AG04450 (cell line): ENCODE measurements at regions not wholly inside any gene's neighbourhood (a gene's known extent, or its start where the extent isn't known, plus 50 kb on each side); places are given as distances from the start of the nearest gene placed in this dataset.

Experiments used
- CTCF ChIA-PET: fragments of 300-600, 350-600 bp; formaldehyde crosslinking; extraction: SDS; loops from one replicate; lab custom pipeline; 2022; ENCODE audit warnings: antibody characterized with exemption, inconsistent platforms; lab: Charles Lee
- POLR2A ChIA-PET: fragments of 350-600 bp; formaldehyde crosslinking; extraction: SDS; loops from one replicate; lab custom pipeline; 2021; ENCODE audit warnings: antibody characterized with exemption, inconsistent platforms; lab: Yijun Ruan, JAX
- DNase-seq: peaks from one replicate; pipeline ENCODE4 v3.0.0-alpha.2; 2011; ENCODE audit warnings: low read depth, low spot score
- H3K27ac ChIP-seq: one replicate; pipeline ENCODE4 v1.5.1; 2012; ENCODE audit warnings: low read depth, low read length, control low read depth
- H3K27me3 ChIP-seq: one replicate; pipeline ENCODE4 v1.6.0; 2012; ENCODE audit warnings: low read length; ENCODE audit not compliant: control insufficient read depth, insufficient read depth
- H3K4me3 ChIP-seq: 2 replicates; pipeline ENCODE4 v1.5.1; 2011; ENCODE audit warnings: mild to moderate bottlenecking, low read depth, low read length, control low read depth
- H3K9me3 ChIP-seq: 2 replicates; pipeline ENCODE4 v1.5.1; 2012; ENCODE audit warnings: low read length; ENCODE audit not compliant: control insufficient read depth, insufficient read depth
- TF ChIP-seq, protein P1 (sequence below): IDR thresholded peaks from 2 replicates; pipeline ENCODE4 v1.5.1; 2011; ENCODE audit warnings: low read depth, low read length, control low read depth, inconsistent platforms

GRCh38 chr4:42715807-42716482, 59.0 kb upstream of the ATP8A1 start:
- Histone ChIP-seq H3K9me3 (no peaks in the 10 kb centered on the region), H3K27ac (no peak overlapping the region), H3K4me3 (no peak overlapping the region), H3K27me3 (no peaks in the 10 kb centered on the region)
- ChIA-PET CTCF (no interaction called here), POLR2A (no interaction called here)
- no peak for DNase-seq
- TF ChIP-seq, protein P1, sequence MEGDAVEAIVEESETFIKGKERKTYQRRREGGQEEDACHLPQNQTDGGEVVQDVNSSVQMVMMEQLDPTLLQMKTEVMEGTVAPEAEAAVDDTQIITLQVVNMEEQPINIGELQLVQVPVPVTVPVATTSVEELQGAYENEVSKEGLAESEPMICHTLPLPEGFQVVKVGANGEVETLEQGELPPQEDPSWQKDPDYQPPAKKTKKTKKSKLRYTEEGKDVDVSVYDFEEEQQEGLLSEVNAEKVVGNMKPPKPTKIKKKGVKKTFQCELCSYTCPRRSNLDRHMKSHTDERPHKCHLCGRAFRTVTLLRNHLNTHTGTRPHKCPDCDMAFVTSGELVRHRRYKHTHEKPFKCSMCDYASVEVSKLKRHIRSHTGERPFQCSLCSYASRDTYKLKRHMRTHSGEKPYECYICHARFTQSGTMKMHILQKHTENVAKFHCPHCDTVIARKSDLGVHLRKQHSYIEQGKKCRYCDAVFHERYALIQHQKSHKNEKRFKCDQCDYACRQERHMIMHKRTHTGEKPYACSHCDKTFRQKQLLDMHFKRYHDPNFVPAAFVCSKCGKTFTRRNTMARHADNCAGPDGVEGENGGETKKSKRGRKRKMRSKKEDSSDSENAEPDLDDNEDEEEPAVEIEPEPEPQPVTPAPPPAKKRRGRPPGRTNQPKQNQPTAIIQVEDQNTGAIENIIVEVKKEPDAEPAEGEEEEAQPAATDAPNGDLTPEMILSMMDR, result no peak

- no peaks in the 10 kb centered on the region for H3K27me3 ChIP-seq
- DNase-seq, result no peak
- TF ChIP-seq, protein P1, result no peak
- H3K9me3 ChIP-seq, result no peaks in the 10 kb centered on the region
- H3K27ac ChIP-seq, result no peak overlapping the region
- no peak overlapping the region for H3K4me3 ChIP-seq
- ChIA-PET POLR2A (no interaction called here), CTCF (no interaction called here)
These were observed 56.5 kb upstream of the ATP8A1 start for GRCh38 chr4:42713391-42713790.

DNA sequence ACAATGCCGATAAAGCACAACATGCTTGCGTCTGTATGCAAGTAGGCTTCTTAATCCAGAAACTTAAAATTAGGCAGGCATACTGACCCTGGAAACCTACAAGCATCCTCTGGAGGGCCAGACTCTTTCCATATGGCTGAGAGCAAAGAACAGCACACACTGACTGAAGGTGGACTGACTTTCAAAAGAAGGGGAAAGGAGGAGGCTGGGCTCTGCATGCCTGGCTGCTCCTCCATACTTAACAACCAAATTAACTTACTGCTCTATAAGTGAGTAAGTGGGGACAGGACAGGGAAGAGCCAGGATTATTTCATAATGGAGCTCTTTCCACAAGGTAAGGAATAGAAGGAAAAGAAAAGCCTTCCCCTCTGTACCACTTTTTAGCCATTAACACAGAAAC, 55.9 kb upstream of the ATP8A1 start:
- CTCF ChIA-PET, result no interaction called here

DNA sequence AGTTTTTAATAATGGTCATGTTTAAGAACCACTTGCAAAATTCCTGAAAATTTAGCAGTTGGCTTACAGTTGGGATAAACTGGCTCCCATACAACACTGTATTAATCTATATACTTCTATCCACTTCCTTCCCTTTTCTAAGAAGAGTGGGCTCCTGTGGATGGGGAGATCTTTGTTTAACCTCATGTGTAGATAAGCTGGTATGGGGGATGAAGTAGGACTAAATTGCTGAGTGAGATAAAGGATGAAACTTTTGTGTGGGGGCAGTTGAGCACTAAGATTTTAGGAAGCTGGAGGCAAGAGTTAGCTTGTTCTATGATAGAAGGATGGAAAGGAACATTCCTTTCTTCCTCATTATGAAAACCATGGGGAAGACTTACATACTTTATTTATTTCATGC, 54.6 kb upstream of the ATP8A1 start:
- ChIA-PET CTCF (no interaction called here), POLR2A (no interaction called here)
- Histone ChIP-seq H3K9me3 (no peaks in the 10 kb centered on the region; the same call in 1 of the 2 replicates), H3K27me3 (no peaks in the 10 kb centered on the region), H3K27ac (no peak overlapping the region), H3K4me3 (no peak overlapping the region)
- TF ChIP-seq, protein P1, result no peak
- no peak for DNase-seq

More for the DNA sequence above, 55.9 kb upstream of the ATP8A1 start:
- H3K27me3 ChIP-seq, result no peaks in the 10 kb centered on the region
- no peak overlapping the region for H3K4me3 ChIP-seq
- POLR2A ChIA-PET, result no interaction called here
- no peak overlapping the region for H3K27ac ChIP-seq
- TF ChIP-seq, protein P1, result no peak
- H3K9me3 ChIP-seq, result no peaks in the 10 kb centered on the region; the same call in 1 of the 2 replicates
- no peak for DNase-seq

DNA sequence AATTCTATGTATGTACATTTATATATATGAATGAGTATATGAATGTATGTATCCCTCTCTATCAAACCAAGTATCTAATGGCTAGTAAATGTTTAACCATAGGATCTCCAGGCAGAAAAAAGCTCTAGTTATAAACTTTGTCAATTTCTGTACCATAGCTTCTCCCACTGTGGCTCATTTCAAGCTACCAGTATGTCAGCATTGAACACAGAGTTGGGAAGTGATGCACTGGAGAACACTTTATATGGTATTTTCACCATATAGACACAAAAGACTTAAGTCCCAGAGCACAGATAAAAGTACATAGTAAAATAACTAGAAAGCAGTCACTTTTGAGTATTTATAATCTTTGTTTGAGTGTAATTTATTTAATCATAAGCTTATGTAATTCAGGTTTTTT, 53.9 kb upstream of the ATP8A1 start:
- DNase-seq, result no peak
- no peaks in the 10 kb centered on the region for H3K27me3 ChIP-seq
- H3K4me3 ChIP-seq, result no peak overlapping the region
- ChIA-PET CTCF (no interaction called here), POLR2A (no interaction called here)
- no peaks in the 10 kb centered on the region; the same call in 1 of the 2 replicates for H3K9me3 ChIP-seq
- no peak overlapping the region for H3K27ac ChIP-seq
- TF ChIP-seq, protein P1, result no peak
